ENCODE measurements at regions not wholly inside any gene's neighbourhood (a gene's known extent, or its start where the extent isn't known, plus 50 kb on each side); places are given as distances from the start of the nearest gene placed in this dataset.

DNA sequence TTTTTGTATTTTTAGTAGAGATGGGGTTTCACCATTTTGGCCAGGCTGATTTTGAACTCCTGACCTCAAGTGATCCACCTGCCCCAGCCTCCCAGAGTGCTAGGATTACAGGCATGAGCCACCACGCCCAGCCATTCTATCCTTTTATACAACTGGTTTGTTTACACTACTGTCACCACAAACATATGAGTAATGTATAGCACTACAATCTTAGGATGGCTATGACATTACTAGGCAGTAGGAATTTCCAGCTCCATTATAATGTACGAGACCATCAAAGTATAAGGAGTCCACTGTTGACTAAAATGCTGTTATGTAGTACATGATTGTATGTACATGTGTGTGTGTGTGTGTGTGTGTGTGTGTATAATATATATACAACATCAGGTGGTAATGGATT lies 1126.1 kb upstream of the LRRN3 start:
- TF ChIP-seq, protein P1, sequence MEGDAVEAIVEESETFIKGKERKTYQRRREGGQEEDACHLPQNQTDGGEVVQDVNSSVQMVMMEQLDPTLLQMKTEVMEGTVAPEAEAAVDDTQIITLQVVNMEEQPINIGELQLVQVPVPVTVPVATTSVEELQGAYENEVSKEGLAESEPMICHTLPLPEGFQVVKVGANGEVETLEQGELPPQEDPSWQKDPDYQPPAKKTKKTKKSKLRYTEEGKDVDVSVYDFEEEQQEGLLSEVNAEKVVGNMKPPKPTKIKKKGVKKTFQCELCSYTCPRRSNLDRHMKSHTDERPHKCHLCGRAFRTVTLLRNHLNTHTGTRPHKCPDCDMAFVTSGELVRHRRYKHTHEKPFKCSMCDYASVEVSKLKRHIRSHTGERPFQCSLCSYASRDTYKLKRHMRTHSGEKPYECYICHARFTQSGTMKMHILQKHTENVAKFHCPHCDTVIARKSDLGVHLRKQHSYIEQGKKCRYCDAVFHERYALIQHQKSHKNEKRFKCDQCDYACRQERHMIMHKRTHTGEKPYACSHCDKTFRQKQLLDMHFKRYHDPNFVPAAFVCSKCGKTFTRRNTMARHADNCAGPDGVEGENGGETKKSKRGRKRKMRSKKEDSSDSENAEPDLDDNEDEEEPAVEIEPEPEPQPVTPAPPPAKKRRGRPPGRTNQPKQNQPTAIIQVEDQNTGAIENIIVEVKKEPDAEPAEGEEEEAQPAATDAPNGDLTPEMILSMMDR (IDR thresholded peaks at IDR 0.05) = no peak
- Histone ChIP-seq H3K4me1 (no peaks in the 10 kb centered on the region), H3K36me3 (no peaks in the 10 kb centered on the region), H3K27ac (no peak overlapping the region), H3K4me3 (no peak overlapping the region), H3K27me3 (no peaks in the 10 kb centered on the region), H3K9me3 (no peaks in the 10 kb centered on the region)
- ATAC-seq (no peak), DNase-seq (no peak)
- intact Hi-C loops (cut with DNase I) = no loop called here

DNA sequence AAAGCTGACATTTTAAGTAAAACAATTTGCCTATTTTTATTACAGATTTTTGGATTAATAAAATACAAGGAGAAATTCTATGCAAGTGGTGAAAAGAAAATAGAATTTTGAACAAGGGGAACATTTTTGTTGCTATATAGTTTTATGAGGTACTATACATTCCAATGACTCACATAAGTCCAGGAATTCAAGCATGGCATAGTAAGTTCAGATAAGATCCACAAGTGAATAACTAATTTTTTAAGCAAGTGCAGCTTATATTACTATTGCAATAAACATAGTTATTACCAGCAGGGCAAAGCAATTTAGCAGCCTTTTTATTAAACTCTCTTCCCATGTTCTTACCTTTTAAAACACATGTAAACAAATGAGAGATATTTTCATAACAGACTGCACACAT lies 1123.5 kb upstream of the LRRN3 start:
- TF ChIP-seq, protein P1 (IDR thresholded peaks at IDR 0.05) = no peak
- ATAC-seq = no peak
- Histone ChIP-seq H3K4me3 (no peak overlapping the region), H3K4me1 (no peaks in the 10 kb centered on the region), H3K9me3 (peaks cover 0 to 2% of the 10 kb centered on the region in 2 donors), H3K27me3 (no peaks in the 10 kb centered on the region), H3K27ac (no peak overlapping the region), H3K36me3 (no peaks in the 10 kb centered on the region)
- intact Hi-C loops (cut with DNase I) = no loop called here
- DNase-seq = no peak

DNA sequence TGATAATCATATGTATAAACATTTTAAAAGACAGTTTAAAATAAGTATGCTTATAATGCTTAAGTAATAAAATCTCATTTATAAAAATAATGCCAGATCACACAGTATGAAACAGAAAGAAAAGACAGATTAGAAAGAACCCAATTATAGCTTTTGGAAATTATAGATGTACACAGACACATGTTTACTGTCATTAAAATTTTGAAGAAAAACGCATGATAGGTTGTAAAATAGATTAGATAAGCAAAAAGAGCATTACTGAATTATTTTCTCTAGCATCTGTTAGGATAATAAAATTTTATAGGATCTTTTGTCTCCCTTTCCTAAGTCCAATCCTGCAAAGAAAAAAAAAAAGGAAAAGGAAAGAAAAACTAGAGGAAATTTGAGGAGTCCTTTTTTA lies 1107.3 kb upstream of the LRRN3 start:
- intact Hi-C loops (cut with DNase I) = no loop called here
- Histone ChIP-seq H3K27ac (no peak overlapping the region), H3K4me1 (no peaks in the 10 kb centered on the region), H3K4me3 (no peak overlapping the region), H3K27me3 (no peaks in the 10 kb centered on the region), H3K9me3 (no peaks in the 10 kb centered on the region), H3K36me3 (no peaks in the 10 kb centered on the region)
- TF ChIP-seq, protein P1 (IDR thresholded peaks at IDR 0.05) = no peak
- DNase-seq (no peak), ATAC-seq (no peak)

DNA sequence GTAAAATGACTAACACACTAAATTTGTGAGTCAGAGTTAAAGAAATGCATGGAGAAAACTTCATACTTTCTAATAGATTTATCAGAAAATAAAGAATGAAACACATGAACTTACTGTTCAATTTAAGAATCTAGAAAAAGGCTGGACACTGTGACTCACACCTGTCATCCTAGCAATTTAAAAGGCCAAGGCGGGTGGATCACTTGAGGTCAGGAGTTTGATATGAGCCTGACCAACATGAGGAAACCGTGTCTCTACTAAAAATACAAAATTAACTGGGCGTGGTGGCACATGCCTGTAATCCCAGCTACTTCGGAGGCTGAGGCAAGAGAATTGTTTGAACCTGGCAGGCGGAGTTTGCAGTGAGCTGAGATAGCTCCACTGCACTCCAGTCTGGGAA lies 1106.2 kb upstream of the LRRN3 start:
- Histone ChIP-seq H3K9me3 (no peaks in the 10 kb centered on the region), H3K4me3 (no peak overlapping the region), H3K27ac (no peak overlapping the region), H3K4me1 (no peaks in the 10 kb centered on the region), H3K27me3 (no peaks in the 10 kb centered on the region), H3K36me3 (no peaks in the 10 kb centered on the region)
- TF ChIP-seq, protein P1 (IDR thresholded peaks at IDR 0.05) = no peak
- no peak for DNase-seq
- intact Hi-C loops (cut with DNase I) = no loop called here
- no peak for ATAC-seq

DNA sequence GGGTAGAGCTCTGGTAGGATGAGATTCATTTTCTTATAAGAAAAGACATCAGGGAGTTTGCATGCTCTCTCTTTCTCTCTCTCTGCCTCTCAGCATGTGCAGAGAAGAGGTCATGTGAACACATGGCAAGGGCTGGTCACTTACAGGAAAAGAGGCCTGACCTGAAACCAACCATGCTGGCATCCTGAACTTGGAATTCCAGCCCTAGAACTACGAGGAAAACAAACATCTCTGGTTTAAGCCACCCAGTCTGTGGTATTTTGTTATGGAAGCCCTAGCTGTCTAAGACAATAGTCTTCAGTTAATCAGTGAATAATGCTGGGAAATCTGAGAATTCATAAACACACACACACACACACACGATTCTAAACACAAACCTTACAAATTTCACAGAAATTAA lies 1104.2 kb upstream of the LRRN3 start:
- no peaks in the 10 kb centered on the region for H3K4me1 ChIP-seq
- intact Hi-C loops (cut with DNase I) = no loop called here
- H3K27me3 ChIP-seq = no peaks in the 10 kb centered on the region
- TF ChIP-seq, protein P1 (IDR thresholded peaks at IDR 0.05) = no peak
- H3K27ac ChIP-seq = no peak overlapping the region
- H3K4me3 ChIP-seq = no peak overlapping the region
- no peaks in the 10 kb centered on the region for H3K36me3 ChIP-seq
- no peak for DNase-seq
- no peaks in the 10 kb centered on the region for H3K9me3 ChIP-seq
- ATAC-seq = no peak
